NCI-H2029 (cell line): ENCODE measurements at regions not wholly inside any gene's neighbourhood (a gene's known extent, or its start where the extent isn't known, plus 50 kb on each side); places are given as distances from the start of the nearest gene placed in this dataset.

Source experiments
- DNase-seq: peaks from one replicate; lab custom pipeline; 2025; lab: John Stamatoyannopoulos, UW

- no peak for DNase-seq
Measured at GRCh38 chr6:96465321-96465903, 56.2 kb upstream of the UFL1 start.

GRCh38 chr6:96466147-96466863 is 55.3 kb upstream of the UFL1 start:
- DNase-seq: no peak

GRCh38 chr6:96467814-96468213 is 53.8 kb upstream of the UFL1 start:
- no peak for DNase-seq

- DNase-seq: no peak
Measured at GRCh38 chr6:96468281-96468680, 53.3 kb upstream of the UFL1 start.

GRCh38 chr6:96468681-96469224 is 52.9 kb upstream of the UFL1 start:
- no peak for DNase-seq

GRCh38 chr6:96469312-96469711 is 52.3 kb upstream of the UFL1 start:
- DNase-seq: no peak

- no peak for DNase-seq
Measured at GRCh38 chr6:96470296-96470695, 51.3 kb upstream of the UFL1 start.
